Heart right ventricle (tissue), 16 donors: ENCODE measurements at regions not wholly inside any gene's neighbourhood (a gene's known extent, or its start where the extent isn't known, plus 50 kb on each side); places are given as distances from the start of the nearest gene placed in this dataset.

ENCODE experiments used
- ATAC-seq, 8 donors: fragments of 200-7000 bp; cut with Tn5 transposase; one replicate each; pipeline ENCODE4 v1.9.1; 2020; ENCODE audit warnings: mild to moderate bottlenecking in 8 of 8, moderate library complexity in 8 of 8, moderate number of reproducible peaks in 1 of 8
- DNase-seq, 2 donors: peaks; one replicate each; pipeline ENCODE4 v3.0.0-alpha.2; 2020
- H3K27ac ChIP-seq, 10 donors: fragments of 200-600 bp; sonication (generic) in 2 of 10; one replicate each; pipeline versions ENCODE4 v1.5.0 to v1.8.0; 2020 to 2022; ENCODE audit warnings: mild to moderate bottlenecking in 3 of 10
- H3K27me3 ChIP-seq, 7 donors: fragments of 200-600 bp; one replicate each; pipeline ENCODE4 v1.8.0; 2021 to 2022; ENCODE audit warnings: mild to moderate bottlenecking in 2 of 7
- H3K36me3 ChIP-seq, 9 donors: fragments of 200-600 bp; sonication (generic) in 1 of 9; one replicate each; pipeline versions ENCODE4 v1.5.0 to v1.8.0; 2020 to 2022; ENCODE audit warnings: mild to moderate bottlenecking in 2 of 9
- H3K4me1 ChIP-seq, 9 donors: fragments of 200-600 bp; sonication (generic) in 1 of 9; one replicate each; pipeline versions ENCODE4 v1.5.0 to v1.8.0; 2020 to 2022; ENCODE audit warnings: mild to moderate bottlenecking in 4 of 9
- H3K4me3 ChIP-seq, 10 donors: fragments of 200-600 bp; sonication (generic) in 2 of 10; one replicate each; pipeline versions ENCODE4 v1.5.0 to v1.8.0; 2020 to 2022; ENCODE audit warnings: mild to moderate bottlenecking in 7 of 10, moderate library complexity in 2 of 10
- H3K9me3 ChIP-seq, 11 donors: fragments of 200-600 bp in 10 of 11; sonication (generic) in 2 of 11; one replicate each; pipeline versions ENCODE4 v1.5.0 to v1.8.0; 2013 to 2022; ENCODE audit warnings: mild to moderate bottlenecking in 2 of 11, control low read depth in 1 of 11, moderate library complexity in 1 of 11
- CTCF ChIP-seq, 9 donors: fragments of 200-600 bp; sonication (generic) in 2 of 9; IDR thresholded peaks; one replicate each; pipeline versions ENCODE4 v1.5.0 to v1.8.0; 2021 to 2022; ENCODE audit warnings: antibody characterized with exemption in 9 of 9, mild to moderate bottlenecking in 5 of 9, moderate library complexity in 1 of 9
- WGBS, 2 donors: extraction: QIAGEN DNeasy Blood & Tissue Kit; methylation state at CpG; one replicate each; pipeline ENCODE4 v1.1.7; 2013; ENCODE audit warnings: inconsistent platforms in 1 of 2; 5-methylcytosine and 5-hydroxymethylcytosine counted together
- intact Hi-C, 10 donors: fragments of 100-400 bp; cut with DNase I; formaldehyde crosslinking; loops; one replicate each; pipeline versions ENCODE4 v1.11.1 to v1.14.2; 2022
- donor health status: Arrhythmogenic right ventricular cardiomyopathy.
- donor health status: ischemic (EF 13 %, LVEDD 7.1; RV severe dilation, severe dysfunction).
- donor health status: healthy with polysubstance abuse.
- donor health status: DM: no; HTN: yes; CAD: no.
- donor health status: DM: no; HTN: no; CAD: no.
- donor health status: ischemic (EF 25% LVEDD 6.9; RV normal size, moderate dysfunction).
- donor health status: ischemic (EF 25% LVEDD 5.7; RV mildly dilated, moderate dysfunction).
- donor health status: healthy.
- donor health status: DM: yes; HTN: yes; CAD: no.
- donor health status: Ischemic cardiomyopathy.
- donor health status: ischemic (EF 35%, LVEDD 5.7; RV mildly dilated, moderate dysfunction).
- donor health status: nonischemic (EF 11% LVEDD 7.7; RV severe dilation, severe dysfunction).
- donor health status: DM: yes; HTN: yes; CAD: no.
- donor health status: PGD.
- donor health status: ischemic (EF 29% LVEDD 5.4; RV normal size, mild dysfunction).
- donor health status: nonischemic (EF 23%, LVEDD 6.1; RV moderate dilation, normal function).

- Histone ChIP-seq H3K4me3 (no peak overlapping the region), H3K4me1 (no peaks in the 10 kb centered on the region), H3K27ac (no peak overlapping the region), H3K36me3 (no peaks in the 10 kb centered on the region), H3K9me3 (peaks cover 0 to 35% (median 7%) of the 10 kb centered on the region in 11 donors), H3K27me3 (peaks cover 0 to 12% (median 6%) of the 10 kb centered on the region in 7 donors)
- intact Hi-C loops = no loop called here
- no peak for DNase-seq
- no peak for ATAC-seq
- WGBS, 2 donors = 56 to 59% methylated on average over 2 of the region's 2 CpGs
- no peak for TF ChIP-seq CTCF (IDR thresholded peaks at IDR 0.05)
These were observed 136.2 kb downstream of the WDR11 start for GRCh38 chr10:120987359-120987758.

- WGBS, 2 donors = 74 to 78% methylated on average over 3 of the region's 3 CpGs
- Histone ChIP-seq H3K27me3 (peaks cover 0 to 12% (median 4%) of the 10 kb centered on the region in 7 donors), H3K36me3 (no peaks in the 10 kb centered on the region), H3K27ac (no peak overlapping the region), H3K4me1 (no peaks in the 10 kb centered on the region), H3K4me3 (no peak overlapping the region), H3K9me3 (peaks cover 0 to 47% (median 7%) of the 10 kb centered on the region in 11 donors)
- ATAC-seq (no peak), DNase-seq (no peak)
- TF ChIP-seq CTCF (IDR thresholded peaks at IDR 0.05) = no peak
- intact Hi-C loops = no loop called here
These were observed 137.6 kb downstream of the WDR11 start for GRCh38 chr10:120988751-120989150.

GRCh38 chr10:120989279-120989678 is 138.1 kb downstream of the WDR11 start:
- DNase-seq (no peak), ATAC-seq (no peak)
- Histone ChIP-seq H3K9me3 (peaks cover 0 to 52% (median 7%) of the 10 kb centered on the region in 11 donors), H3K4me1 (no peaks in the 10 kb centered on the region), H3K36me3 (no peaks in the 10 kb centered on the region), H3K27ac (no peak overlapping the region), H3K4me3 (no peak overlapping the region), H3K27me3 (peaks cover 0 to 12% (median 3%) of the 10 kb centered on the region in 7 donors)
- 85 to 89% methylated on average over 2 of the region's 2 CpGs for WGBS, 2 donors
- no peak for TF ChIP-seq CTCF (IDR thresholded peaks at IDR 0.05)
- intact Hi-C loops = no loop called here

GRCh38 chr10:120989996-120990598 is 138.9 kb downstream of the WDR11 start:
- TF ChIP-seq CTCF (IDR thresholded peaks at IDR 0.05) = no peak
- Histone ChIP-seq H3K4me3 (no peak overlapping the region), H3K36me3 (no peaks in the 10 kb centered on the region), H3K4me1 (no peaks in the 10 kb centered on the region), H3K9me3 (peaks cover 0 to 60% (median 7%) of the 10 kb centered on the region in 11 donors), H3K27ac (no peak overlapping the region), H3K27me3 (peaks cover 0 to 12% (median 0%) of the 10 kb centered on the region in 7 donors)
- DNase-seq (no peak), ATAC-seq (no peak)
- intact Hi-C loops = no loop called here
- 83% methylated on average over 10 of the region's 10 CpGs for WGBS, 2 donors
